Trophoblast cell (in vitro differentiated cells and primary cell): ENCODE measurements at regions not wholly inside any gene's neighbourhood (a gene's known extent, or its start where the extent isn't known, plus 50 kb on each side); places are given as distances from the start of the nearest gene placed in this dataset.

Source experiments
- DNase-seq, 2 donors: peaks; one replicate each; pipeline ENCODE4 v3.0.0-alpha.2; 2016
- H2AFZ ChIP-seq: 2 replicates; pipeline ENCODE4 v1.6.1; 2013; ENCODE audit warnings: low read length, moderate library complexity, mild to moderate bottlenecking; ENCODE audit not compliant: insufficient read depth, poor library complexity
- H2AK5ac ChIP-seq: 2 replicates; pipeline ENCODE4 v1.6.1; 2013; ENCODE audit warnings: mild to moderate bottlenecking, low read length
- H2BK120ac ChIP-seq: 2 replicates; pipeline ENCODE4 v1.6.1; 2013; ENCODE audit warnings: low read length, mild to moderate bottlenecking, moderate library complexity; ENCODE audit not compliant: insufficient read depth, poor library complexity
- H2BK12ac ChIP-seq: 2 replicates; pipeline ENCODE4 v1.6.1; 2013; ENCODE audit warnings: mild to moderate bottlenecking, low read length, moderate library complexity
- H2BK5ac ChIP-seq: 2 replicates; pipeline ENCODE4 v1.6.1; 2013; ENCODE audit warnings: low read length, low read depth, moderate library complexity, mild to moderate bottlenecking; ENCODE audit not compliant: poor library complexity
- H3K14ac ChIP-seq: 2 replicates; pipeline ENCODE4 v1.6.1; 2013; ENCODE audit warnings: mild to moderate bottlenecking, low read length
- H3K18ac ChIP-seq: 2 replicates; pipeline ENCODE4 v1.6.1; 2013; ENCODE audit warnings: mild to moderate bottlenecking, low read length
- H3K23ac ChIP-seq: 2 replicates; pipeline ENCODE4 v1.6.1; 2013; ENCODE audit warnings: low read length
- H3K27ac ChIP-seq: 2 replicates; pipeline ENCODE4 v1.5.1; 2013; ENCODE audit warnings: low read depth, mild to moderate bottlenecking, inconsistent platforms, low read length, moderate library complexity
- H3K27me3 ChIP-seq: 2 replicates; pipeline ENCODE4 v1.6.1; 2013; ENCODE audit warnings: inconsistent platforms, mild to moderate bottlenecking, low read length, moderate library complexity; ENCODE audit not compliant: insufficient read depth
- H3K36me3 ChIP-seq, 2 experiments: 1 replicate in 1 of 2; 2 replicates in 1 of 2; pipeline ENCODE4 v1.6.1; 2013; ENCODE audit warnings: low read length in 2 of 2, mild to moderate bottlenecking in 2 of 2, moderate library complexity in 1 of 2; ENCODE audit not compliant: insufficient read depth in 2 of 2, control insufficient read depth in 1 of 2
- H3K4ac ChIP-seq: 2 replicates; pipeline ENCODE4 v1.6.1; 2013; ENCODE audit warnings: low read depth, mild to moderate bottlenecking, low read length, moderate library complexity
- H3K4me1 ChIP-seq, 2 experiments: 1 replicate in 1 of 2; 2 replicates in 1 of 2; pipeline ENCODE4 v1.6.1; 2013; ENCODE audit warnings: low read length in 2 of 2, mild to moderate bottlenecking in 2 of 2, moderate library complexity in 1 of 2; ENCODE audit not compliant: insufficient read depth in 2 of 2, control insufficient read depth in 1 of 2
- H3K4me2 ChIP-seq: 2 replicates; pipeline ENCODE4 v1.6.1; 2013; ENCODE audit warnings: inconsistent platforms, mild to moderate bottlenecking, low read length, moderate library complexity
- H3K4me3 ChIP-seq: 2 replicates; pipeline ENCODE4 v1.5.1; 2013; ENCODE audit warnings: mild to moderate bottlenecking, low read depth, low read length, inconsistent platforms
- H3K79me1 ChIP-seq: one replicate; pipeline ENCODE4 v1.6.1; 2013; ENCODE audit warnings: low read length
- H3K79me2 ChIP-seq: 2 replicates; pipeline ENCODE4 v1.6.1; 2013; ENCODE audit warnings: low read length, mild to moderate bottlenecking; ENCODE audit not compliant: control insufficient read depth, insufficient read depth, poor library complexity
- H3K9ac ChIP-seq: 2 replicates; pipeline ENCODE4 v1.6.1; 2013; ENCODE audit warnings: mild to moderate bottlenecking, low read length
- H3K9me3 ChIP-seq: 2 replicates; pipeline ENCODE4 v1.6.1; 2013; ENCODE audit warnings: low read depth, mild to moderate bottlenecking, control low read depth, inconsistent platforms, low read length; ENCODE audit not compliant: insufficient read depth
- H4K12ac ChIP-seq: 2 replicates; pipeline ENCODE4 v1.6.1; 2013; ENCODE audit warnings: low read depth, mild to moderate bottlenecking, low read length, moderate library complexity
- H4K8ac ChIP-seq: 2 replicates; pipeline ENCODE4 v1.6.1; 2013; ENCODE audit warnings: low read depth, mild to moderate bottlenecking, low read length, moderate library complexity
- H4K91ac ChIP-seq: one replicate; pipeline ENCODE4 v1.6.1; 2013; ENCODE audit warnings: low read depth, mild to moderate bottlenecking, low read length, moderate library complexity
- whole genome bisulfite sequencing: extraction: QIAGEN DNeasy Blood & Tissue Kit; methylation state at CpG from one replicate; pipeline ENCODE4 v1.1.7; 2013; ENCODE audit warnings: missing lambda C conversion rate; ENCODE audit not compliant: insufficient read length, insufficient coverage; ENCODE audit errors: extremely low coverage; 5-methylcytosine and 5-hydroxymethylcytosine counted together

GRCh38 chr22:27127911-27128310 lies 470.5 kb downstream of the MIAT start:
- no peak overlapping the region for H3K4me3 ChIP-seq
- H4K8ac ChIP-seq: no peak overlapping the region
- no CpG with 5 or more reads among the region's 5 CpGs for WGBS
- H3K79me1 ChIP-seq: no peaks in the 10 kb centered on the region
- no peaks in the 10 kb centered on the region for H3K4me1 ChIP-seq
- H3K9ac ChIP-seq: no peak overlapping the region
- no peak overlapping the region for H2BK12ac ChIP-seq
- H2AFZ ChIP-seq: no peak overlapping the region
- no peak overlapping the region for H3K27ac ChIP-seq
- no peak overlapping the region for H3K23ac ChIP-seq
- H3K14ac ChIP-seq: no peak overlapping the region
- no peak overlapping the region for H4K91ac ChIP-seq
- no peaks in the 10 kb centered on the region for H3K79me2 ChIP-seq
- no peak for DNase-seq
- H3K4ac ChIP-seq: no peak overlapping the region
- no peak overlapping the region for H4K12ac ChIP-seq
- no peaks in the 10 kb centered on the region for H3K9me3 ChIP-seq
- no peak overlapping the region for H2AK5ac ChIP-seq
- no peak overlapping the region for H3K18ac ChIP-seq
- H3K36me3 ChIP-seq: no peaks in the 10 kb centered on the region
- H3K4me2 ChIP-seq: no peak overlapping the region
- H2BK120ac ChIP-seq: no peak overlapping the region
- H3K27me3 ChIP-seq: no peaks in the 10 kb centered on the region
- H2BK5ac ChIP-seq: no peak overlapping the region

DNA sequence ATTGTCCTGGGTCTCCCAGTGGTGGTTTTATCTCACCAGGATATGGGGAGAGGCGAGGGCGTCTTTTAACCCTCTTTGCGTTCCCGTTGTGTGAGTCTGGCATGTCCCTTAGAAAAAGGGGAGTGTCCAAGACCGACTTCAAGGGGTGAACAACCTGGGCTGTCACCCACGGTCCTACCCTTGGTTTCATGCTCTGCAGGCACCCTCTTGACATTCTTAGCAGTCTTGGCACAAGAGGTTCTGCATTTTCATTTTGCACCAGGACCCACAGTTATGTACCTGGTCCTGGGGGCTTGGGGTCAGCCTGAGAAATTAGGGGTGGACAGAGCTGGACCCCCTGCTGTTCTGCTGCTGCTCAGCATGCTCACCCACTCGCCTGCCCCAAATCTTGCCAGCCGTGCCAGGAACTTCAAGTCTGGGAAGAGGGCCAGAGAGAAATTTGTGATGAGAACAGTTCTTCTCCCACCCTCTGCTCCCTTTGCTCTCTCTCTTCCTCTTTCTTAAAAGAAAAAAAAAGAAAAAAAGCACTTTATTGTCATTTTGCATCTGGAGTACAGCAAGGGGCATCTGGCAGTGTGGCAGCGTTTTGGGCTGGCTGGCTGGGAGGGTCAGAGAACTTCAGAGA lies 471.2 kb downstream of the MIAT start:
- no peak overlapping the region for H3K23ac ChIP-seq
- H2BK12ac ChIP-seq: no peak overlapping the region
- no peak overlapping the region for H3K18ac ChIP-seq
- H2AFZ ChIP-seq: no peak overlapping the region
- no peak overlapping the region for H4K12ac ChIP-seq
- H3K79me2 ChIP-seq: no peaks in the 10 kb centered on the region
- no peaks in the 10 kb centered on the region for H3K36me3 ChIP-seq
- no peaks in the 10 kb centered on the region for H3K9me3 ChIP-seq
- no peak overlapping the region for H3K14ac ChIP-seq
- peak overlapping the region; percentile 7 for H3K4me3 ChIP-seq
- H3K4ac ChIP-seq: no peak overlapping the region
- no peak overlapping the region for H4K8ac ChIP-seq
- H3K9ac ChIP-seq: no peak overlapping the region
- H2BK120ac ChIP-seq: no peak overlapping the region
- H4K91ac ChIP-seq: no peak overlapping the region
- no peak overlapping the region for H3K27ac ChIP-seq
- no peaks in the 10 kb centered on the region for H3K79me1 ChIP-seq
- no peaks in the 10 kb centered on the region for H3K27me3 ChIP-seq
- no peak overlapping the region for H2AK5ac ChIP-seq
- WGBS: no CpG with 5 or more reads among the region's 9 CpGs
- H3K4me1 ChIP-seq: no peaks in the 10 kb centered on the region
- no peak for DNase-seq
- no peak overlapping the region for H2BK5ac ChIP-seq
- no peak overlapping the region for H3K4me2 ChIP-seq

DNA sequence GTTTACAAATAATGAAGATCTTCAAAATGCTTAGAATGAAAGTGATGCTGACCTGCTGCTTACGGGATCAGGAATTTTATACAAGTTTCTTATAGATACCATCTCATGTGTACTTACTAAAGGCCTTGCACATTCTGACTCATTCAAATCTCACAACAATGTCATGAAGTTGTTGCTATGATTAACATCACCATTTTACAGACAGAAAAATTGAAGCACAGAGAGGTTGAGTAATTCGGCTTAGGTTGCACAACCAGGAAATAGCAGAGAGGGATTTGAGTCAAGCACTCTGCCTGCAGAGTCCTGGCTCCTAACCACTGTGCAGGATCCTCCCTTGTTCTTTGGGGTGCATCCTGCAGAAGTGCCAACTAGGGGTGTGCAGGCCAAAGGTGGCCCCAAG lies 471.9 kb downstream of the MIAT start:
- no peak overlapping the region for H3K27ac ChIP-seq
- no peak overlapping the region for H2BK12ac ChIP-seq
- no peak overlapping the region for H2BK120ac ChIP-seq
- H4K12ac ChIP-seq: no peak overlapping the region
- H3K14ac ChIP-seq: no peak overlapping the region
- H3K23ac ChIP-seq: no peak overlapping the region
- H3K4me3 ChIP-seq: no peak overlapping the region
- H3K4ac ChIP-seq: no peak overlapping the region
- no peaks in the 10 kb centered on the region for H3K79me1 ChIP-seq
- H3K4me1 ChIP-seq: peaks cover 4% of the 10 kb centered on the region in 2 experiments
- whole genome bisulfite sequencing: no CpG with 5 or more reads among the region's 2 CpGs
- peak; percentile 71 to 87 for DNase-seq
- H3K18ac ChIP-seq: no peak overlapping the region
- H3K9me3 ChIP-seq: no peaks in the 10 kb centered on the region
- H4K91ac ChIP-seq: no peak overlapping the region
- no peak overlapping the region for H4K8ac ChIP-seq
- H3K79me2 ChIP-seq: no peaks in the 10 kb centered on the region
- no peak overlapping the region for H2AFZ ChIP-seq
- no peak overlapping the region for H3K4me2 ChIP-seq
- H3K36me3 ChIP-seq: no peaks in the 10 kb centered on the region
- H3K9ac ChIP-seq: no peak overlapping the region
- no peak overlapping the region for H2BK5ac ChIP-seq
- H2AK5ac ChIP-seq: no peak overlapping the region
- H3K27me3 ChIP-seq: no peaks in the 10 kb centered on the region

DNA sequence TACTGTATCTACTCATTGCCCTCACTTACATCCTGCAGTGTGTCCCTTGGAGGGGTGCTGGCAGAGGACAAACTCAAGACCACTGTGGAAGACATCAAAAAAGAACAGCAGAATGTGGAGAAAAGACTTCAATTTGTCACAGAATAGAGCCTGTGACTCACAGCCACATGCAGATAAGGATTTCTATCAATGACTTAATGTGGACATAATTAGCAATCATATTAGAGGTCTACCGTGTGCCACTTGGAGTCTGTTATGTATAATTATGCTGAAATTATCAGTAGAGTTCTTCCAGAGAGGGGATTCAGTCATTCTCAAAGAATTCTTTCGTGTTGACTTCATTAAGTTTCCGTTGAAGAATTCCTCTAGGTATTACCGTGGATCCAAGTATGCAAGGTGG lies 473.5 kb downstream of the MIAT start:
- Histone ChIP-seq H3K36me3 (no peaks in the 10 kb centered on the region), H3K4me1 (peaks cover 4 to 12% of the 10 kb centered on the region in 2 experiments), H3K27ac (no peak overlapping the region), H3K9me3 (no peaks in the 10 kb centered on the region), H3K18ac (no peak overlapping the region), H4K12ac (no peak overlapping the region), H3K23ac (no peak overlapping the region), H4K91ac (no peak overlapping the region), H3K79me2 (no peaks in the 10 kb centered on the region), H3K4me2 (no peak overlapping the region), H2BK120ac (no peak overlapping the region), H3K4me3 (no peak overlapping the region), H3K27me3 (no peaks in the 10 kb centered on the region), H2AK5ac (no peak overlapping the region), H3K4ac (no peak overlapping the region), H4K8ac (no peak overlapping the region), H3K9ac (no peak overlapping the region), H3K14ac (no peak overlapping the region), H2BK5ac (no peak overlapping the region), H2AFZ (no peak overlapping the region), H2BK12ac (no peak overlapping the region), H3K79me1 (no peaks in the 10 kb centered on the region)
- peak in 1 of 2 donors; percentile 52 for DNase-seq
- WGBS: no CpG with 5 or more reads among the region's 4 CpGs
